HG03558 (cell line): ENCODE measurements at regions not wholly inside any gene's neighbourhood (a gene's known extent, or its start where the extent isn't known, plus 50 kb on each side); places are given as distances from the start of the nearest gene placed in this dataset.

Experiments
- ATAC-seq: cut with Tn5 transposase; IDR thresholded peaks from one replicate; pipeline ENCODE4 v1.9.1; 2021; ENCODE audit warnings: moderate number of reproducible peaks; ENCODE audit not compliant: unreplicated experiment; ENCODE audit errors: extremely low read depth

DNA sequence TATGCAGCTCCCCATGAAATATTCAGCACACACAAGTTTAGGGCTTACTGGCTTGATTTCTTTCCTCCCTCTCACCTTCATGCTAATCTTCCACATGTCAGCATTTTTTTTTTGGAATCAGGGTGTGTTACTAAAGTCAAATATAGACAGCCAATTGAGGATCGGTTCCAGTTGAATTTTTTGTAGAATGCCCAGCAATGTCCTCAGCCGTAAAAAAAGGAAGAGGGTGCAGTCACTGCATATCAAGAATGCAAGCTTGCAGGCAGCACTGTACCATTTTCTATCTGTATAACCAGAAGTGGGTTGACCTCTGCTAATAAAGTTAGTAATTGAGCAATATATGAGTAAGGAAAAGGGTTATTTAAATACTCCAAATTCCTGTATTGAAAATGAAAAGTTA, 51.4 kb upstream of the CHMP2B start:
- no peak for ATAC-seq

GRCh38 chr3:87173776-87174175, 53.3 kb upstream of the CHMP2B start:
- ATAC-seq, result no peak

GRCh38 chr3:87173071-87173470, 54.0 kb upstream of the CHMP2B start:
- no peak for ATAC-seq

- peak; percentile 62 for ATAC-seq
Measured at GRCh38 chr3:87167628-87168456, 59.3 kb upstream of the CHMP2B start.

GRCh38 chr3:87164245-87164644, 62.9 kb upstream of the CHMP2B start:
- ATAC-seq, result no peak

DNA sequence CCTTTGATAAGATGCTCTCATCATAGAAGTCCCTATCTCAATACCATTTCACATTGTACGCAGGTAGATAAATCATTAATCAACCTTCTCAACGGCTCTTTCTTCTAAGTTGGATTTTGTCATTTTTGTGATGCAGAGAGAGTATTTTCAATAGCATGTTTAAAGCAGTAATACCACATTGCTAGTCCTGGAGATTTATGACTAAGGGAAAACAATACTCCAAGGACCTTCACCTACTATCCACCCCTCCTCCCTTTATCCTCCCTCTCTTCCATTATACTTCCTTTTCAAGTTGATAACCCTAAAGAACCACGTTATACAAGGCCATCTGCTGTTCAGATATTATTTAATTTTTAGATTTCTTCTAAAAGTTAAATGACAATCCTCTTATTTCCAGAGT, 65.3 kb upstream of the CHMP2B start:
- no peak for ATAC-seq

DNA sequence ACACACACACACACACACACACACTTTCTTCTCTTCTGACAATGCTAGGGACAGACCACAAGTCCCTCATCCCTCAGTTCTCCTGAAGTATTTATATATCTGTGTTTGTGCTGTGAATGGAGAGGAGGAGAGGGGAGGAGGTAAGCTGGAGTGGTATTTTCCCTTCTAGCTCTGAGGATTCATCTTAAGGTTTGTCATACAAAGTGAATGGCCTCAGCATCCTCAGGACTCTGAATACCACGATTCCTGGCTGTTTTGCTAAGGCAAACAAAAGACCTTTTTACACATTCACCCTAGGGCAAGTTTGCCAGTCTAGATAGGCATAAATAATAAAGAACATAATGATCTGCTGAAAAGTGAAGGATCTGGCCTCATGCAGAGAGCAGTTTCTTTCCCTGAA, 65.7 kb upstream of the CHMP2B start:
- no peak for ATAC-seq

DNA sequence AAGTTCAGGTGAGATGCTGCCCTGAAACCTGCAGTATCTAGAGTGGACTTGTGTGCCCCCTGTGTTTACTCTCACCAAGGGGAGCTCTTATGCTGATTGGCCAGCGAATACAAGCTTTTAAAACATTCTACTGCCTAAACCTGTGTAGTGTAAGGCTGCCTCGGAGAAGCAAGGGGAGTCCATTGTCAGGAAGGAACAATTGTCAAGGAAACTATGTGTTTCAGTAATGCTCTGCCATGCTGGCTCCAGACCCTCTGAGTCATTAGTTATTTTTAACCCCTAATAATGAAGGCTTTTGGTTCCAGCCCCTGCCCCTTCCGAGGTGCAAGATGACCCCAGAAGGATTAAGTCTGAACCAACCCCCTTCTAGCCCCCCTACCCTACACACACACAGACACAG, 66.1 kb upstream of the CHMP2B start:
- no peak for ATAC-seq

DNA sequence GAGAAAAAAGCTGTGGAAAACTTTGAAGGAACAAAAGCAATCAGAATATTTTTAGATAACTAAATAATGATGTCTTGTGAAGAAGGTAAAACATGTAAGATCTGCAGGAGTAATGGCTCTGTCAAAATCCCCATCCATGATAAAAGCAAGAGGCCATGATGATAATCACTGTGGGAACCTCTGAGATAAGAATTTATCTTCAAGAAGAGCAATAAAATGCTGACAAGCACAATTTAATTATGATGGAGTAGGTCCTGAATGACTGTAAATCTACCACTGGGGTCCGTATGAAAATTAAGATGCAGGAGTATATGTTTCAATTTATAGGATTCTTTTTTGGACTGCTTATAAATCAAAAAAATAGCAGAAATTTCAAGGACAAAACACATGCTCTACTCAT, 68.3 kb upstream of the CHMP2B start:
- ATAC-seq, result no peak

GRCh38 chr3:87148020-87148419, 79.1 kb upstream of the CHMP2B start:
- no peak for ATAC-seq

GRCh38 chr3:87147562-87147961, 79.5 kb upstream of the CHMP2B start:
- no peak for ATAC-seq

DNA sequence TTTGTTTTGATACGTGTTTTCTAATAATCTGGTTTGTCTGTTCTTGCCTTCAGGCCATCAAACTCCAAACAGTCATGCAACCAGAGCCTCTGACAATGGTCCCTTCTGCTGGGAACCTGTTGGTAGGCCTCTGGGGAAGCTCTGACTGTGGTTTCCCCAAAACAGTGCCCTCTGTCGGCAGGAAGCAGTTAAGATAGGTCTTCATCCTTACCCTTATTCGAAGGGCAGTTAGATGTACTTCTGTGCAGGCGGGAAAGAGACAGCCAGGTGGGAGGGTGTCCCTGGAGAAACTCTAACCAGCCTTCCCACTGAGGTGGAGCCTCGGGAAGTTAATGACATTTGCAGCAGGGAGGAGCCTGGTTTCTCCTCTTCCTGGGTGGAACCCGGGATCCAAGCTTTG, 81.6 kb upstream of the CHMP2B start:
- no peak for ATAC-seq

DNA sequence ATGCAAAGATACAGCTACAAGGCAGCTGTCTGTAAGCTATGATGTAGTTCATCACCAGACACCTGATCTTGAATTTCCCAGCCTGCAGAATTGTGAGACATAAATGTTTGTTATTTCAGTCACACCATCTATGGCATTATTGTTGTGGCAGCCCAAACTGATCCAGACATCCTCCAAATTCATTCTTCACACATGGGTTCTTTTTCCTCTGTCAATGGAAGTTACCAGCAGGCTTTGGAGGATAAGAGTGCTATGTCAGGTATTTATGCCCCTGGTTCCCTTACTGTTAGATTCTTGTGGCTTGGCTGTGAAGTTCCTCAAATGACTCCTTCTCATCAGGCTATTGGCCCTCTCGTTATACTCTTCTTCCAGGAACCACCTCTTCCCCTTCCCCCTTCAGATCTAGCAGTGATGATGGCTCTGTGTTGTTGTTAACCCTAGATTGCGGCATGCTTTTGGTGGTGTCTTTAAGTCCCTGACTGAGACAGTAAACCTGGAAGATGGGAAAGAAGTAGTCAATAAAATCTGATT, 91.0 kb upstream of the CHMP2B start:
- no peak for ATAC-seq

- ATAC-seq, result no peak
Measured at GRCh38 chr3:87135412-87135811, 91.7 kb upstream of the CHMP2B start.

GRCh38 chr3:87132801-87133200, 94.3 kb upstream of the CHMP2B start:
- no peak for ATAC-seq

DNA sequence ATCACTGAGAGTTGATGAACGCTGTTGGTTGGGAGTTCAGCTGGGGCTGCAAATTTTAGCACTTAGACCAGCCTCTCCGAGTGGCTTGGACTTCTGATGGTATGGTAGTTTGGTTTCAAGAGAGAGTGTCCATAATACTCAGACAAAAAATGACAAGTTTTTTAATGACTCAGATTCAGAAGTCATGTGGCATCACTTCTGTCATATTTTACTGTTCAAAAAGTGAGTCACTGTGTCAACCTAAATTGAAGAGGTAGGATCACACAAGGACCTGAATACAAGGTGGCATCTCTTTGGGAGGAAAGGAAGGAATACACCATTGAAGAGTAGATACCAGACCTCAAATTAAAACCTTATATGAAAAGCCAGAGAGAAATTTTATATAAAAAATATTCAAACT, 99.1 kb upstream of the CHMP2B start:
- no peak for ATAC-seq

GRCh38 chr3:87127281-87127680, 99.8 kb upstream of the CHMP2B start:
- no peak for ATAC-seq

DNA sequence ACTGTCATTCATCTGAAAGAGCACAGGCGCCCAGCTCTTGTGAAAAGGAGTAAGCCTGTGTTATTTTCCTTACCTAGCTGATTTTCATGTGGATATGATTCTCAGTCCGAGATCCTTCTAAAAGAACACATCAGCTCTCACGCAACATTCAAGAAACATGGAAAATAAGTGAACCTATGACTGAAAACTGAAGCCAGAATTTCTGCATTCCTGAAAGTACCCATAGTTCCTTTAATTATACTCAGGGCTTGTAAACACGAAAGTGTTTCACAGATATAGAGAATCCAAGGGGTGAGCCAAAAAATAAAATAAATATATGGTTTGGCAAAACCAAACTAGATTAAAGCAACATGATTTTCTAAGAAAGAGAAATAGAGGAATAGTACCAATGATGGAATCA, 100.8 kb upstream of the CHMP2B start:
- no peak for ATAC-seq

GRCh38 chr3:87125116-87125515, 102.0 kb upstream of the CHMP2B start:
- no peak for ATAC-seq

GRCh38 chr3:87122766-87123165, 104.3 kb upstream of the CHMP2B start:
- ATAC-seq, result no peak

- no peak for ATAC-seq
Measured at GRCh38 chr3:87121856-87122255, 105.3 kb upstream of the CHMP2B start.

- no peak for ATAC-seq
Measured at GRCh38 chr3:87120881-87121280, 106.2 kb upstream of the CHMP2B start.
